ENCODE measurements at regions not wholly inside any gene's neighbourhood (a gene's known extent, or its start where the extent isn't known, plus 50 kb on each side); places are given as distances from the start of the nearest gene placed in this dataset.
"Not testable (repeated sequence)": the region's sequence is repeated elsewhere in the genome, so short reads cannot be mapped to it uniquely, and the experiment has no call there.

DNA sequence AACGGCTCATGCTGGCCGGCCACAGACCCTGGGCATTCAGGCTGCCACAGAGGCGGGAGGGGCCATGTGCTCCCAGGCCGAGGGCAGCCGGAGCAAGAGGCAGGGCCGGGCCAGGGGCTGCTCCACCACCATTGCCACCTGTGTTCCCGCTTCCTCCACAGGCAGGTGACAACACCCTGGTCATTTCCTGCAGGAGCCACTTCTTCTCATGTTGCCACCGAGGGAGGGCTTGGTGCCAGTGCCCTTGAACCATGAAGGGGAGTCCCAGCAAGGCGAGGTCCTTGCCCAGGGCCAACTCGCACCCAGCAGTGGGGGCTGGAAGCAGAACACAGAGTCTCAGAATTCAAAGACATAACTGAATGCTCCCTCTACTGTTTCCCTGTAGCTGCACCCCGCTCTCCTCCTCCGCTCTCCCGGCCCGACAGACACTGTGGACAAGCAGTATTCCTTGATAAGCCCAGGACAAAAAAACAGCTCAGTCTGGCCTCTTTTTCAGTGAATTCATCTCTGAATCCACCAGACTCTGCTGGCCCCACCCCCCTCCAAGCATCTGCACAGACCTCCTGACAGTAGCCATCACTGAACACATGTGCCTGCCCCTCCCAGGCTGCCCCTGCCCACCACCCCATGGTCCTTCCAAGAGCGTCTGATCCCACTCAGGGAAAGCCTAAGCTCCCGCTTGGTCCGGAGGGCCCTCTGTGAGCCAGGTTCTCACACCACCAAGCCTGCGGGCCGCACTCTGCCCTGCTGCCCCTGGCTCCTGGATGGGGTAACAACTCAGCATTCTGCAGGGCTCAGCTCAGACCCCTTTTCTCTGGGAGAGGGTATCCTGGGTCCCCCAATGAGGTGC is 1074.9 kb downstream of the RPIA start:
- TF ChIP-seq, protein P1, sequence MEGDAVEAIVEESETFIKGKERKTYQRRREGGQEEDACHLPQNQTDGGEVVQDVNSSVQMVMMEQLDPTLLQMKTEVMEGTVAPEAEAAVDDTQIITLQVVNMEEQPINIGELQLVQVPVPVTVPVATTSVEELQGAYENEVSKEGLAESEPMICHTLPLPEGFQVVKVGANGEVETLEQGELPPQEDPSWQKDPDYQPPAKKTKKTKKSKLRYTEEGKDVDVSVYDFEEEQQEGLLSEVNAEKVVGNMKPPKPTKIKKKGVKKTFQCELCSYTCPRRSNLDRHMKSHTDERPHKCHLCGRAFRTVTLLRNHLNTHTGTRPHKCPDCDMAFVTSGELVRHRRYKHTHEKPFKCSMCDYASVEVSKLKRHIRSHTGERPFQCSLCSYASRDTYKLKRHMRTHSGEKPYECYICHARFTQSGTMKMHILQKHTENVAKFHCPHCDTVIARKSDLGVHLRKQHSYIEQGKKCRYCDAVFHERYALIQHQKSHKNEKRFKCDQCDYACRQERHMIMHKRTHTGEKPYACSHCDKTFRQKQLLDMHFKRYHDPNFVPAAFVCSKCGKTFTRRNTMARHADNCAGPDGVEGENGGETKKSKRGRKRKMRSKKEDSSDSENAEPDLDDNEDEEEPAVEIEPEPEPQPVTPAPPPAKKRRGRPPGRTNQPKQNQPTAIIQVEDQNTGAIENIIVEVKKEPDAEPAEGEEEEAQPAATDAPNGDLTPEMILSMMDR (conservative IDR thresholded peaks at IDR 0.05; ENCODE audit: low read length): not testable (repeated sequence)
- TF ChIP-seq EZH2phosphoT487 (IDR thresholded peaks at IDR 0.05; ENCODE audit: borderline replicate concordance, low read depth, low read length): not testable (repeated sequence)
